ENCODE measurements at regions not wholly inside any gene's neighbourhood (a gene's known extent, or its start where the extent isn't known, plus 50 kb on each side); places are given as distances from the start of the nearest gene placed in this dataset.
"Not testable (repeated sequence)": the region's sequence is repeated elsewhere in the genome, so short reads cannot be mapped to it uniquely, and the experiment has no call there.

DNA sequence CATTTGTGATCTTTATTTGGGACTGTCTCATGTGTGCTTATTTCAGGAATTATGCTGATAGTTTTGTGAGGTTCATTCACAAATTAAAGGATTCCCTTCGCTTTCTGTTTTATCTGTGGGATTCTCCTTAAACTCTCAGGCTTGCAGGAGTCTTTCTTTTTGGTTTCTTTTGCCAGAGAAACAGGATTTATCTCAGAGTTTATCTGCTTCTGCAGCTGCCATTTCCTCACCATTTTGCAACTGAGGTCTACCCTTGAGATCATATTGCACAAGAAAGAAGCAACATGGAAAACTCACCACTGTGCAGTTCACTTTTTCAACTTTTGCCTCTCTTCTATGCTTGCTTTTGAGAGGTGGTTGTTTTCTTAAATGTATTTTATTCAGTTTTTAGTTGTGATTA is 201.0 kb downstream of the PRL start:
- no peak for DNase-seq (ENCODE audit: low spot score)

DNA sequence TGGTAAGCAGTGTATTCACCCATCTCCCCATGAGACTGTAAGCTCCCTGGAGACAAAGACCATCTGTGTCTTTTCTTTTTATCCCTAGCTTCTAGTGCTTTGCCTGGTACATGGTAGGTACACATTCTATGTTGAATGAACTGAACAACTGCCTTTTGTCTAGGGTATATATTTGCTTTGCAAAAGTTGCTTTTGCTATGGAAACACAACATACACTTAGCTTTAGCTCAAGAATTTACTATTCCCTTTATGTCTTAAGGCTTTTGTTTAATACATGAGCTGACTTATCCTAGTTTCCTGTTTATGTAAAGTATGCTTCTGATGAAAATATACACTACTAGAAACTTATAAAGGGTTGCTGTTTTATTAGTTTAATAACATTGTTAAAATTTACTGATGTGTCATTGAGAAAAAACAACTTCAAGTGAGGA is 198.2 kb downstream of the PRL start:
- DNase-seq (ENCODE audit: low spot score) = no peak

DNA sequence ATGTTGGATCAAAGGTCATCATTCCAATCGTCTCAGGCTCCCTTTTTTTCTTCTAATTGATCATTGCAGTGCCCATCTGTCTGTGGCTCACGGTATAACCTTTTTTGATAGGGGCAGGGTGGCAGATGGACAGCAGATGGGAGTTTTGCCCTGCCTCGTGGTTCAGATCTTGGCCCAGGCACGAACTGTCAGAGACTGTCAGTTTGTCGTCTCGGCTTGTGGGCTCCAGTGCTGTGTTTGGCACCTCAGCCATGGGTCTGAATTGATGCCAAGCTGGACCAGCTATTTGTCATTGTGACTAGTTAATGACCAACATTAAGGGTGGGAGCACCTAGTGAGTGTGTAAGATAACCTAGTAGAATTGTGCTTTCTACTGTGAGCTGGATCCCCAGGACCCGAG is 197.6 kb downstream of the PRL start:
- DNase-seq (ENCODE audit: low spot score) = no peak

DNA sequence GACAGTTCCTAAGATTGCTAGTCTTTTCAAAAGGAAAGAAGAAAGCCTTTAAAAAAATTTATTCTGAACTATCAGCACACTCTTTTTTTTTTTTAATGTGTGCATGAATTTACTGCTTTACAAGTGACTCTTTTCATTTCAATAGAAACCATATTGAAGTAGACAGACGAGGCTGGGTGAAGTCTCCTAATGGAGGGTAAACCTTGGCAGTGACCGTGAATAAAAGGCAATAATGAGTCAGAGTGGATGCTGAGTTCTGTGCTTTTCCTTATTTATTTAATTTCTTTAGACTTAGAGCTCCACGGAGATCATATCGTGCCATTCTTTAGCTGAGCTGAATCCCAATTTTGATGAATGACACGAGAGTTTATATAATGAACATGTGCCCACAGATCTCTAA is 196.9 kb downstream of the PRL start:
- no peak for DNase-seq (ENCODE audit: low spot score)

DNA sequence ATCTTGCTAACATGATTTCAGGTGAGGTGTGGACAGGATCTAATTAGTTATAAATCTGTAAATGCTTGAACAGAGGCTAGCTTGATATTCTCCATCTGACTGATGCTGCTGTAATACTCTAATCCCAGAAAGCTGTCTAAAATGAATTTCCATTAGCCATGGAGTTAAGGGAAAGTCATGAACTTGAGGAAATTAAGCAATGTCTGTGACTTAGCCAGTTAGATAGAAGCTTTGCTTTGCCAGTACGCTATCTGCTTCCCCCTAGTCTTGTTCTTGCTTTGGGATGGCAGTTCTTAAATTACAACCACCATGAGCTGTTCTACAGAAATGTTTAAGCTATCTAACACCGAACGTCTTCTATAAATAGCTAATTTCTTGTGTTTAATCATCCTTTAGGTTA is 195.7 kb downstream of the PRL start:
- no peak for DNase-seq (ENCODE audit: low spot score)

DNA sequence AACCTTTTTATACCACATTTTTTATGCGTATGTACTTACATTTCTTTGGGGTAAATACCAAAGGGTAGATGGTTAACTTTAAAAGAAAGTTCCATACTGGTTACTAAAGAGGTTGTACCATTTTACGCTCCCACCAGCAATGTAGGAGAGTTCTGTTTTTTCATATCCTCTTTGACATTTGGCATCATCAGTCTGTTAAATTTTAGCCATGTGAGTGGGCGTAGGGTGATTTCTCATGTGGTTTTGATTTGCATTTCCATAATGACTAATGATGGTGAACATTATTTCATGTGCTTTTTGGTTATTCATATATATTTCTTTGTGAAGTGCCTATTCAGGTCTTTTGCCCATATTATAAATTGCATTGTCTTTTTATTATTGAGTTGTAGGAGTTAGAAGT is 194.2 kb downstream of the PRL start:
- DNase-seq (ENCODE audit: low spot score) = no peak

DNA sequence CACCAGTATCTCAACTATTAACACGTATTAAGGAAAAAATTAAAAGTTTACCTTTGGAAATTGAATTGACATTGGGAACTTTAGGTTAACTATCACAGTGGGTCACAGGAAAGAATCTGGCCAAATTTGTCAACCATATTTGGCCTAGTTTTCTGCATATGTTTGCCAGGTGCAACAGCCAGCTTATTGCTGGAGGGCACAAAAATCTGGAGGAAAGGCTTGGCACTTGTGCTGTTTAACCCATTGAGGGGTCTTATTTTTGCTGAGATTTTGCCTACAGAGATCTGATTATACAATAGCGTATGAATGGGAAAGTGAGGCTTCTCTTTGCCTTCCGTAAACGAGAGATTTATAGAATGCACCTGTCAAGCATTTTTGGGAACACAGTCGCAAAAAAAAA is 190.4 kb downstream of the PRL start:
- no peak for DNase-seq (ENCODE audit: low spot score)

DNA sequence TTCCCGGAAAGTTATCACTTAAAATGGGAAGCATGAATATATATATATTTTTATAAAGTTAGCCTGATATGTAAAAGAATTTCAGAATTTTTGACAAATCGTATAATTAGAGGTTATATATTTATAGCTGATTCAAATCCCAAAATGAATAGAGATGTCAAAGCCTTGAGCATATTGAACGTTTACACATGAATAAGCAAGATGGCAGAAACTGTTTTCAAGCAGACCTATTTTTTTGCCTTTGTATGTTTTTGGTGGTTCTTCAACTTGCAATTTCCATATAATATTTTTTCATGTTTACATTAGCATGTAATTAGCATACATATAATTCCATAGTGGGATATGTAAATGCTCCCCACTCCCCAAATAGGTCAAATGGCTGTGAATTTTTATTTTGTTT is 189.9 kb downstream of the PRL start:
- DNase-seq (ENCODE audit: low spot score) = no peak

DNA sequence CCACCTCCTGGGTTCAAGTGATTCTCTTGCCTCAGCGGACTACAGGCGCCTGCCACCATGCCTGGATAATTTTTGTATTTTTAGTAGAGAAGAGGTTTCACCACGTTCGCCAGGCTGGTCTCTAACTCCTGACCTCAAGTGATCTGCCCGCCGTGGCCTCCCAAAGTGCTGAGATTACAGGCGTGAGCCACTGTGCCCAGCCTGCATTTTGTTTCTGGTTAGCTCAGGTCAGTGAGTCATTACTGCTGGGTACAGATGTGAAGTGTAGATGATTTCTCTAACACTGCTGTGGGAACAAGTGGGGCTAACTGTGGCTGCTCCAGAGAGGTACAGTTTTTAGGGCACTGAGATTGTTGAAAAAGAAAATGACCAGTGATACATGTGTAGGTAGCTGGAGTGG is 188.6 kb downstream of the PRL start:
- DNase-seq (ENCODE audit: low spot score) = no peak

DNA sequence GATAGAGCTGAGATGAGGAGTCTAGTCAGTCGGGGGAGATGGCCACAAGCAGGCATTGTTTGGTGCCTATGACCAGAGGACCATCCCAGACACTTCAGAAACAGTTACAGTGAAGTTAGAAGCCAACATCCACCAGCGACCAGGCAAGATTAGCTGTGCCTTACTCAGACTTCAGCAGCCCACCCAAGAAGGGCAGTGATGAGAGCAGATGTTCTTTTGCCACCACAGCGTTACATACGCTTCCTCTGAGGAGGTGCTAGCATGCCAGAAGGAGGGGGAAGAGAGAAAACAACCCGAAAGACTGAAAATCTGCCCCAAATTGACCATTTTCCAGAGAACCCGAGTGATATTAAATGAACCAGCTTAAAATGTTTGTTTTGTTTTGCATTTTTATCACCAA is 186.8 kb downstream of the PRL start:
- no peak for DNase-seq (ENCODE audit: low spot score)

DNA sequence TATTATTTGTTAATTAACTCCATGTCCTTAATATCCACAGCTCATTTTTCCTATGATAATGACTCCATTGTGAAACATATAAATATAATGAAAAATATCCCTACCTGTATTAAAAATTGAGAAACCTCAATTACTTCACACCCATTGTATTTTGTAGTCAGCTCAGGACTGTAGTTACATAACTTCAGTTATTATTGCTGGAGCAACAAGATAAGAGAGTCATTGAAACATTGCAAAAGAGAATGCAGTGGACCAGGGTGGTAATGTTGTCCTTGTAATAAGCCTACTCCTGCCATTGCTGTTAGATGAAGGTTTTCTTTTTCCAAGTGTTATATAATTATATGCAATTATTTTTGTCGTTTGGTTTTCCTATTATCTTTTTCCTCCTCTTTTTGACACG is 184.4 kb downstream of the PRL start:
- DNase-seq (ENCODE audit: low spot score) = no peak

DNA sequence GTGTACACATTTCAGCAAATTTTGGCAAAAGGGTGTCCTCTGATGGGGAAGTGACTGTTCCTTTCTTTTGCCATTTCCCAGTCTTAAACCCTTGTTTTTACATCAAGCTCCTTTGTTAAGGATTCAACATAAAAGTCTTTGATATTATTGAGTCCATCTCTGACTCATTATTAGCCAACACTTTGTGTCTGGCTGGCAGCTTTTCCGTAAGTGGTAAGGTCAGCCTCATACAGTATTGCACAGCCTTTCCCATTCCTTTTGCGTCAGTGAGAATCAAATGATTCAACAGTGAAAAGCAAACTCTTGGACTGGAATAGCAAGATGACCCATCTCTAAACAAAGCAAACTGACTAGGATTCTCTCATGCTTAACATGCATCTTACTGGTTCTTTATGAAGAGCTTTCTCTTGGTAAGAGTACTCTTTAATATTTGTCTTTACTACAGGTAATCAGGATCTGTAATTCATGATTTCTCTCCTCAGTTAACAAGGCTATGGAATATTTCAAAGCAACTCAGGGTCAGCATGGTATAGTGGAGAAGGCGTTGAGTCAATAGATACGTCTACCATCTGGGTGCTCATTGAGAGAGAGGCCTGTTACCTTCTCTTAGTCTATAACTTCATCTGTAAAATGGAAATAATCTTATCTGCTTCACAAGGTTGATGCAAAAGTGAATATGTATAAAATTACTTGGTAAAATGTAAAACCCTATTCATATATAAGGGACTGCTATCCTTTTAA is 183.6 kb downstream of the PRL start:
- no peak for DNase-seq (ENCODE audit: low spot score)

DNA sequence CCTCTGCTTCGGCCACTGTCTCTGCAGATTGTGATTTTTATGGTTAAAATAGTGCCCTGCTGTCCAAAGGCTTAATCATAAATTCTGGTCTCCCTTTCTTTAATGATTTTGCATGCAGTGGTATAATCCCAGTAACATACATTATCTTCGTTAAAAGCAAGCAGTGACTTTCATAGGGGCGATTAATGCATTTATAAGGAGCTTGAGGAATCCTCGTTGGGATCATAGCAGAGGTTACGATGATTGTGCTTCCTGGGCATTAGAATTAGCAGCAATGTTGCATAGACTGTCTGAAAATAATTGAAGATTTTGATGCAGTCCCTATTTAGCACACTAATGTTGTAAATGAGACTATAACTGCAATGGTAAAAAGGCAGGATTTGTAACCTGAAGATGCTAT is 181.3 kb downstream of the PRL start:
- no peak for DNase-seq (ENCODE audit: low spot score)

DNA sequence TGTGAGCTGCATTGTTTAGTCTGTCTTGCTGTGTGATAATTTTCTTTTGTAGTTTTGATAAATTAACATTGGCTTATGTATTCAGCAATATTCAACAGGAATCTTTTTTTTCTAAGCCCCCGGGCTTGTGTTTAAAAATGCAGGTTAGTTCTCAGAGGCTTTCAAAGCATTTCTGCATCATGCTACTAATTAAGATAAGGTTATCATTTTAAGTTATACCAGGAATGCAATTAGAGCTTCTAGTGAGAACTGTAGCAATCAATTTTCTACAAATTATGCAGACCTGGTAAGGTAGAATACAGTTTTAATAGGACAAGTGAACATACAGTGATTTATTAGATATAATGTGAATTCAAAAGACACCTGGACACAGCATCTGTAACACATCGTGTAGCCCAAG is 179.2 kb downstream of the PRL start:
- DNase-seq (ENCODE audit: low spot score) = no peak

DNA sequence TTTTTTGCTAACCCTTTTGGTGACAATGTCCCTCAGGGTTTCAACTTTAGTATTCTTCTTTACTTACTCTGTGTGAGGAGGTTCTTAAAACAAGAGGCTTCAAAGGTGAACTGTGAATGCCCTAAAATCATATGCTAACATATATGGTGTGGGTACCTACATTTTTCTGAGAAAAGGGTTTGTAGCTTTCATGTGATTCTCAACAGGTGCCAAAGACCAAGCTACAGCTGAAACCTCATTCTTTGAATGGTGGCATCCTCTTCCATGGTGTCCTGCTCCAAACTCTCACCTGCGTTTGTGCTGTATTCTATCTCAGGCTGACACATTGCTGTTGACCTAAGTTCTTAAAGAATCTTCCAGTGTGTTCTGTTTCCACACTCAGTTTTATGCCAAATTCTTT is 177.3 kb downstream of the PRL start:
- no peak for DNase-seq (ENCODE audit: low spot score)

DNA sequence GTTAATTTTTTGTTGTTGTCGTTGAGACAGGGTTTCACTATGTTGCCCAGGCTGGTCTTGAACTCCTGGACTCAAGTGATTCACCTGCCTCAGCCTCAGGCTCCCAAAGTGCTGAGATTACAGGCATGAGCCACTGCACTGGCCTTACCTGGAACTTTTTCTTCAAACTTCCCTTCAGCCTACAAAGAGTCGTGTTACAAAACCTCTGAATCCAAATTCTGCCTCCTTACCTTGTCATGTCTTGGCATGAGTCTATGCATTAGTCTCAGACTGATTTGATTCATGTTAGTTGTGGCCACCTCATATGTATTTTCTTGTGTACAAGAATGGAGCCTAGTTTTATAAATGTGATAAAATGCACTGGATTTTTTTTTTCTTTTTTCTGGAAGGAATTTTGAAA is 172.1 kb downstream of the PRL start:
- no peak for DNase-seq (ENCODE audit: low spot score)

DNA sequence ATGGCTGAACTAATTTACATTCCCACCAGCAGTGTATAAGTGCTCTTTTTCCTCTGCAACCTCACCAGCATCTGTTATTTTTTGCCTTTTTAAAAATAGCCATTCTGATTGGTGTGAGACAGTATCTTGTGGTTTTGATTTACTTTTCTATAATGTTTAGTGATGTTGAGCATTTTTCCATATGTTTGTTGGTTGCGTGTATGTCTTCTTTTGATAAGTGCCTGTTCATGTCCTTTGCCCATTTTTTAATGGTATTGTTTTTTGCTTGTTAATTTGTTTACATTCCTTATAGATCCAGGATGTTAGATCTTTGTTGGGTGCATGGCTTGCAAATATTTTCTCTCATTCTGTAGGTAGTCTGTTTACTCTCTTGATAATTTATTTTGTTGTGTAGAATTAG is 169.9 kb downstream of the PRL start:
- no peak for DNase-seq (ENCODE audit: low spot score)

DNA sequence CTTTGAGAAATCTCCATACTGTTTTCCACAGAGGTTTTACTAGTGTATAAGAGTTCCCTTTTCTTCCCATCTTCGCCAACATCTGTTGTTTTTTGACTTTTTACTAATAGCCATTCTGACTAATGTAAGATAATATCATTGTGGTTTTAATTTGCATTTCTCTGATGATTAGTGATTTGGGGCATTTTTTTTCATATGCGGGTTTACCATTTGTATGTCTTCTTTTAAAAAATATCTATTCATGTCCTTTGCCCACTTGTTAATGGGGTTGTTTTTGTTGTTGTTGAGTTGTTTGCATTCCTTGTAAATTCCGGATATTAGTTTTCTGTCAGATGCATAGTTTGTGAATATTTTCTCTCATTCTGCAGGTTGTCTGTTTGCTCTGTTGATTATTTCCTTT is 167.1 kb downstream of the PRL start:
- DNase-seq (ENCODE audit: low spot score) = no peak

DNA sequence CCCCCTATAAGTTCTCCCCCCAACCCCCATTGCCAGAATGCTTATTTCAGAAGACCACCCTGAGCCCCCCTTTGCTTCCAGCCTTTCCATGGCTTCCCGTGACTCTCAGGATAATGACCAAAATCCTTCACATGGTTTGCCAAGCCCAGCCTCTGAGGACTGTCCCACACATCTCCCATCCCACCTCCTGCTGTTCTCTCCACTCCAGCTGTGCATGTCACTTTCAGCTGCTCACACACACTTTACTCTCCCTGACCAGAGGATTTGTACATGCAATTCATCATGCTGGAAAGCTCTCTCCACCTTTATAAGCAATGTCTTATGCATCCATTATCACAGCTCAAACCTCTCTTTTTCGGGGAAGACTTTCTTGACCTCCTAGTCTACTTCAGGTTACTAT is 164.2 kb downstream of the PRL start:
- no peak for DNase-seq (ENCODE audit: low spot score)

DNA sequence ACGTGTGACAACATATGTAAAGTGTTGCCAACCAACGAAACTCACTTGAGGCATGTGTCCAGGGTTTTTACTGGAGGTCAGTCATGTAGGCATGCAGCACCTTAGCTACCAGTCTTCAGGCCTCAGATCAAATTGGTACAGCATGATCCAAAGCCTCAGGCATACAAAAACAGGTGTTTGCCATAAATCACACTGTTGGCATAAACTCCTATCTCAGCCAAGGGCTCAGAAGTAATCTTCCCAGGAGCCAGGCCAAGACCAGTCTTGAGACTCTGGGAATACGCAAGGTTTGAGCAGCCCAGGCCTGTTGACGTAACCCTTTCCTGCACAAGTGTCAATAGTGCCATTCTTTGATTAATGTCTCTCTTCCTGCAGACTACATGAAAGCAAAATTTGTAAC is 163.5 kb downstream of the PRL start:
- no peak for DNase-seq (ENCODE audit: low spot score)

DNA sequence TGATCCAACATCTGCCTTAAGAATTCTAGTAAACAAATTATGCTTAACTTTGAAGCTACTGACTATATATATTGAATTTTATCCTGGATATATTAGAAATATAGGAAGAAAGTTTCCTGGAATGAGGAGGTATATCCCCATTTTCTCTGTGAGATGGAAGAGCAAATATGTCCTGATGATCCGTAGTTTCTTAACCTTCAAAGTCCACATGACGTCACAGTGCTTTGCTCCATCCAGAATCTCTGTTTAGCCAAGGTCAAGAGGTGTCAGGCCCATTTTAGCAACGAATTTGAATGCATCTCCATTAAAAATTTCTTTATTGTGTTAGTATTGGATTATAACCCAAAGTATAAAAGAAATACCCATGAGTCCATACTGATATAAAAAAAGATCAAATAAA is 162.5 kb downstream of the PRL start:
- no peak for DNase-seq (ENCODE audit: low spot score)

DNA sequence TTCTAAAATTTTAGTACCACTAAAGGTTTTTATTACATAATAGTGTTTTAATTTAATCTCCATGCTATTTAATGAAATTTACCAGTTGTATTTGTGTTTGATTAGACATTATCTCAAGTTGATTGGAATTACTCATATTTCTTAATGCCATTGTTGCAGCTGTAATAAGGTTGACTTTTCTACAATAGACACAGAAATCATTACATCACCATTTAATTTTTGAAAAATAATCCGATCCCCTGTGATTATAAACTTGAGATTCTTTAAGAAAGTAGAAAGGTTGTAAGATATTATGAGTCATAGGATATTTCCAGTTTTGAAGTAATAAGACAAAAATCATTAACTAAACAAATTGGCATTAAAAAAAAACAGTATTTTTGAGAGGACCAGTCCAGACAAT is 161.4 kb downstream of the PRL start:
- DNase-seq (ENCODE audit: low spot score) = no peak

DNA sequence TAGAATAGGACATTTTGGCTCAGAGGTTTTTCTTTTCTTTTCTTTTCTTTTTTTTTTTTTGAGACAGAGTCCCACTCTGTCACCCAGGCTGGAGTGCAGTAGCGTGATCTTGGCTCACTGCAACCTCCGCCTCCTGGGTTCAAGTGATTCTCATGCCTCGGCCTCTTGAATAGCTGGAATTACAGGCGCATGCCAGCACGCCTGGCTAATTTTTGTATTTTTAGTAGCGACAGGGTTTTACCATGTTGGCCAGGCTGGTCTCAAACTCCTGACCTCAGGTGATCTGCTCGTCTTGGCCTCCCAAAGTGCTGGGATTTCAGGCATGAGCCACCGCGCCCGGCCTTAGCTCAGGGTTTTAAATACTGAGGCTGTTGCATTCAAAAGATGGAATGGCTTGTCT is 156.1 kb downstream of the PRL start:
- DNase-seq (ENCODE audit: low spot score) = not testable (repeated sequence)

DNA sequence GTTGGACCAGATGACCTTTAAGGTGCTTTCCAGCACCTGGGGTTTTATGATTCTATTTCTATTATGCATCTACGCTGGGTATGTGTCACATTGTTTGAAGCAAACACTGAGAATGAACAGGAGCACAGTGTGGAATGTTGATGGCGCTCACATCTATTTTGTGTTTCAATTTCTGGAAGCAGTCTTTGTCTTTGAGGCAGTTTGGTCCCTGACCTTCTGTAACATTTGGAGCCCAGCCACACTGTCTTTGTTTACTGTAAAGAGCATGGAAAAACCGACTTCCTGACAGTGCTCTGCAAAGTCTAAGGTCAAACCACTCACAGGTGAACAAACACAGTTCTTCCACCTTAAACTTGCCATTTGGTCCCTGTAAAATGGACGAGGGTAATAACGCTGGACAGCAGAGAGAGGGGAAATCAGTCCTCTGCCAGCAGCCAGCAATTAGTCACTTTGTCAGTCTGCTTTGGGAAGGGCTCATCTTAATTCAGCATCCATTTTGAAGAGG is 155.5 kb downstream of the PRL start:
- DNase-seq (ENCODE audit: low spot score) = no peak

Measured in ureter (tissue), 1 donor.